Natural killer cell (primary cell): ENCODE measurements at regions not wholly inside any gene's neighbourhood (a gene's known extent, or its start where the extent isn't known, plus 50 kb on each side); places are given as distances from the start of the nearest gene placed in this dataset.

Source experiments
- ATAC-seq, 3 donors: fragments of 150-1000 bp in 2 of 3; fragments of 200-7000 bp in 1 of 3; cut with Tn5 transposase; 1 replicate in 1 of 3; 2 replicates in 2 of 3; pipeline ENCODE4 v1.10.0; 2021; ENCODE audit warnings: mild to moderate bottlenecking in 2 of 3, moderate library complexity in 2 of 3
- DNase-seq, 2 donors: peaks; one replicate each; pipeline versions ENCODE4 v3.0.0 to v3.0.0-alpha.2; 2013 to 2021; ENCODE audit warnings: mixed read lengths in 1 of 2
- H3K27ac ChIP-seq: one replicate; pipeline ENCODE4 v1.5.1; 2013; ENCODE audit warnings: mild to moderate bottlenecking, low read length
- H3K27me3 ChIP-seq: one replicate; pipeline ENCODE4 v1.6.1; 2013; ENCODE audit warnings: low read length; ENCODE audit not compliant: control insufficient read depth, insufficient read depth
- H3K36me3 ChIP-seq: one replicate; pipeline ENCODE4 v1.6.1; 2013; ENCODE audit warnings: low read length; ENCODE audit not compliant: control insufficient read depth, insufficient read depth
- H3K4me1 ChIP-seq: one replicate; pipeline ENCODE4 v1.6.1; 2013; ENCODE audit warnings: low read length; ENCODE audit not compliant: control insufficient read depth, insufficient read depth
- H3K4me3 ChIP-seq: one replicate; pipeline ENCODE4 v1.5.1; 2013; ENCODE audit warnings: low read length
- H3K9me3 ChIP-seq: one replicate; pipeline ENCODE4 v1.6.1; 2013; ENCODE audit warnings: low read length; ENCODE audit not compliant: control insufficient read depth, insufficient read depth
- H3K27ac Mint-ChIP-seq, 2 donors: one replicate each; pipeline ENCODE4 v1.8.0; 2022; ENCODE audit warnings: mild to moderate bottlenecking in 2 of 2, mixed read lengths in 2 of 2, moderate library complexity in 1 of 2
- H3K27me3 Mint-ChIP-seq, 2 donors: one replicate each; pipeline ENCODE4 v1.8.0; 2022; ENCODE audit warnings: low read depth in 2 of 2, mixed read lengths in 2 of 2
- H3K36me3 Mint-ChIP-seq: one replicate; pipeline ENCODE4 v1.8.0; 2022; ENCODE audit warnings: mixed read lengths
- H3K4me1 Mint-ChIP-seq, 2 donors: one replicate each; pipeline ENCODE4 v1.8.0; 2022; ENCODE audit warnings: mixed read lengths in 2 of 2
- H3K4me3 Mint-ChIP-seq: one replicate; pipeline ENCODE4 v1.8.0; 2022; ENCODE audit warnings: mild to moderate bottlenecking, moderate library complexity, mixed read lengths
- H3K9me3 Mint-ChIP-seq, 2 donors: one replicate each; pipeline ENCODE4 v1.8.0; 2022; ENCODE audit warnings: mixed read lengths in 2 of 2
- CTCF ChIP-seq: fragments of 200-600 bp; IDR thresholded peaks from one replicate; pipeline ENCODE4 v1.8.0; 2022; ENCODE audit warnings: antibody characterized with exemption
- WGBS: methylation state at CpG from one replicate; pipeline ENCODE4 v1.1.7; 2013; ENCODE audit warnings: missing lambda C conversion rate; ENCODE audit not compliant: insufficient coverage; 5-methylcytosine and 5-hydroxymethylcytosine counted together
- intact Hi-C: fragments of 100-400 bp; cut with micrococcal nuclease; formaldehyde crosslinking; loops from one replicate; pipeline ENCODE4 v1.14.2; 2022

GRCh38 chr20:60137657-60138245, 179.5 kb downstream of the CDH26 start:
- WGBS, result no CpG with 5 or more reads among the region's 3 CpGs
- Histone ChIP-seq H3K36me3 (no peaks in the 10 kb centered on the region), H3K4me3 (peak overlapping the region; percentile 14), H3K27me3 (no peaks in the 10 kb centered on the region), H3K4me1 (peaks cover 16% of the 10 kb centered on the region), H3K27ac (no peak overlapping the region), H3K9me3 (no peaks in the 10 kb centered on the region)
- ATAC-seq, result peak; percentile 51 to 85 (median 80)
- intact Hi-C loops, result loop anchor here (2.0 to 5.0 kb wide), 3 partner anchors 75 to 985 kb away; no protein-coding TSS in a partner anchor
- Mint-ChIP-seq H3K36me3 (no peaks in the 10 kb centered on the region), H3K4me1 (peaks cover 51 to 56% of the 10 kb centered on the region in 2 donors), H3K27ac (peak overlapping the region in 1 of 2 donors; percentile 49), H3K27me3 (no peaks in the 10 kb centered on the region), H3K4me3 (peak overlapping the region; percentile 96), H3K9me3 (no peaks in the 10 kb centered on the region)
- DNase-seq, result peak in 1 of 2 donors; percentile 52
- peak; percentile 71 for TF ChIP-seq CTCF

- H3K4me1 ChIP-seq, result peaks cover 12% of the 10 kb centered on the region
- Mint-ChIP-seq H3K27me3 (no peaks in the 10 kb centered on the region), H3K9me3 (no peaks in the 10 kb centered on the region), H3K4me1 (peaks cover 48 to 49% of the 10 kb centered on the region in 2 donors), H3K27ac (peak overlapping the region; percentile 49 to 54), H3K36me3 (no peaks in the 10 kb centered on the region), H3K4me3 (peak overlapping the region; percentile 96)
- H3K36me3 ChIP-seq, result no peaks in the 10 kb centered on the region
- no peaks in the 10 kb centered on the region for H3K27me3 ChIP-seq
- H3K4me3 ChIP-seq, result peak overlapping the region; percentile 14
- peak in 2 of 3 donors; percentile 66 to 77 for ATAC-seq
- TF ChIP-seq CTCF, result no peak
- H3K27ac ChIP-seq, result no peak overlapping the region
- no peaks in the 10 kb centered on the region for H3K9me3 ChIP-seq
- WGBS, result 64% methylated on average over 39 of the region's 39 CpGs
- intact Hi-C loops, result loop anchor here (5.0 kb wide), 2 partner anchors 74 to 984 kb away; no protein-coding TSS in a partner anchor
- peak; percentile 21 to 55 for DNase-seq
These were observed 180.3 kb downstream of the CDH26 start for GRCh38 chr20:60138256-60139220.

GRCh38 chr20:60139663-60140446, 181.6 kb downstream of the CDH26 start:
- TF ChIP-seq CTCF, result no peak
- Histone ChIP-seq H3K4me1 (peaks cover 12% of the 10 kb centered on the region), H3K27ac (no peak overlapping the region), H3K9me3 (no peaks in the 10 kb centered on the region), H3K27me3 (no peaks in the 10 kb centered on the region), H3K36me3 (no peaks in the 10 kb centered on the region), H3K4me3 (no peak overlapping the region)
- Mint-ChIP-seq H3K4me3 (peak overlapping the region; percentile 96), H3K27me3 (no peaks in the 10 kb centered on the region), H3K4me1 (peaks cover 42 to 53% of the 10 kb centered on the region in 2 donors), H3K27ac (peak overlapping the region in 1 of 2 donors; percentile 54), H3K9me3 (no peaks in the 10 kb centered on the region), H3K36me3 (no peaks in the 10 kb centered on the region)
- intact Hi-C loops, result loop anchor here (5.0 kb wide), 2 partner anchors 72 to 982 kb away; no protein-coding TSS in a partner anchor
- no peak for ATAC-seq
- 87% methylated on average over 10 of the region's 11 CpGs for WGBS
- no peak for DNase-seq
